ENCODE measurements at regions not wholly inside any gene's neighbourhood (a gene's known extent, or its start where the extent isn't known, plus 50 kb on each side); places are given as distances from the start of the nearest gene placed in this dataset.
"Not testable (repeated sequence)": the region's sequence is repeated elsewhere in the genome, so short reads cannot be mapped to it uniquely, and the experiment has no call there.

DNA sequence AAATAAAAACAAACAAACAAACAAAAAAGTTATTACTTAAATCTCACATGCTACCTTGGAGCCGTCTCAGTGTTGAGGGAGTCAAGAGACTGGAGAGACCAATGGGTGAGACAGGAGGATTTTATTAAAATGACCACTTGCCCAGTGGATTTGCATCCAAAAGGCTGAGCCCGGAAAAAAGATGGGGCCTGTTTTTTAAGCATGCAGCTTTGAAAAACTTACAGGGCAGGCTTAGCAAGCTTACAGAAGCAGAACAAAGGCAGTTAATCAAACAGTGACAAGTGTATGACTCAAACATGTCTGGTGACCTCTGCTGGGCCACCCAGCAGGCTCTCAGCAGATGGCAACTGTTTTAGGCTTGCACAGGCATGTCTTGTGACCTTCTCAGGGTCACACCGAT lies 82.5 kb downstream of the POTEH start:
- FAIRE-seq: not testable (repeated sequence)

DNA sequence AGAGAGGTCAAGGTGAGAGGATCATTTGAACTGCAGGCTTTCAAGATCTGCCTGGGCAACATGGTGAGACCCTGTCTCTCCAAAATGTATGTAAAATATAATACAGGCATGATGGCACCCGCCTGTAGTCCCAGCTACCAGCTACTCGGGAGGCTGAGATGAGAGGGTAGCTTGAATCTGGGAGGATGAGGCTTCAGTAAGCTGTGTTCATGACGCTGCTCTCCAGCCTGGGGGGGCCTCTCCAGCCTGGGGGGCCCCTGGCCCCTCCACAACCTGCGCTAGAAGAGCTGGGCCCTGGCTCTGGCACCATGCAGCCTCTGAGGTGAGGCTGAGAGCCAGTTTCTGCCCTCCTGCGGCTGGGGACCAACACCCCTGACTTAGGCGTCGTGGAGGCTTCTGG lies 85.3 kb downstream of the POTEH start:
- not testable (repeated sequence) for FAIRE-seq

DNA sequence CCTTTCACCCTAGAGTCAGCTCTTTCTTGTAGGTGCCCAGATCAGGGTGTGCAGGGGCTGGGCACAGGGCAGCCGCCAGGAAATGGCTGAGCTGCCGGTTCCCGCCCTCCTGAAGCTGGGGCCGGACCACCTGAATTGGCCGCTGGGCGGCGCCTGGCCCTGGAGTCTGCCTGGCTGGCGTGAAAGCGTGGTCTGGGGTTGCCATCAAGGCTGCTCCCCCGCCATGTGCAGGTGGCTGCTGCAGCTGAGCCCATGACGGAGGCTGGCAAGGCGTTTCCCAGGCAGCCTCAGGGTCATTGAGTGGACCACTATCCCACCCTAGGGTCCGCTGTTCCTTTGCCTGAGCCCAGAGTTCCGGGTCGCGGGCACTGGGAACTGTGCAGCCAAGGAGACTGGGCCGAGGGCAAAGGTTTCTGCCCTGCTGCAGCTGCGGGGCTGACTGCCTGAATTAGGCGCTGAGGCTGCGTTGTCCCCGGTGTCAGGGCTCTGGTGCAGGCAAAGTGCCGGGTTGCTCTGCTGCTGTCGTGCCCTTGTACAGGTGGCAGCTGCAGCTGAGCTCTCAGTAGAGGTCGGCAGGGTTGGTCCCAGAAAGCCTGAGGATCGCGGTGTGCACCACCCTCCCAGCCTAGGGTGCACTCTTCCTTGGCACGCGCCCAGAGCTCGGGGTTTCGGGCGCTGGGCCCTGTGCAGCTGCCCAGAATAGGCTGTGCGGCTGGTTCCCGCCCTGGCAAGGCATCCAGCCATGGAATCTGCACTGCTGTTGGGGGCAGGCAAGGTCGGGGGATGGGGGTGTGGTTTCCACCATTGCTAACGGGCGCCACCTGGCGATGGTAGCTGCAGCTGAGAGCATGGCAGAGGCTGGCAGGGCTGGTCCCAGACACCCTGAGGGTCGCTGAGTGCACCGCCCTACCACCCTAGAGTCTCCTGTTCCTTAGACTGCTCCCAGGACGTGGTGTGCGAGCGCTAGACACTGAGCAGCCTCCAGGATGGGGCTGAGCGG lies 86.1 kb downstream of the POTEH start:
- FAIRE-seq: not testable (repeated sequence)

DNA sequence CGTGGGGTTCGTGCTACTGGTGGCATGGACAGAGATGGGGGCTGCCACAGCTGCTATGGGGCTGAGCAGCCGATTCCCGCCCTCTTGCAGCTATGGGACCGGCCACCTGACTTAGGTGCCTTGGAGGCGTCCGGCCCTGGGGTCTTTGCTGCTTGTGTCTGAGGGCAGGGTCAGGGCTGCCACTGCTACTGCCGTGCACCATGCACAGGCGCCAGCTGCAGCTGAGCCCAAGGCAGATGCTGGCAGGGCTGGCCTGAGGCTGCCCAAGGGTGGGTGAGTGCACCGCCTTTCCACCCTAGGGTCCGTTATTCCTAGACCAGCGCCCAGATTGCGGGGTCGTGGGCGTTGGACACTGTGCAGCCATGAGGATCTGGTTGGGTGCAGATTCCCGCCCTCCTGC lies 86.9 kb downstream of the POTEH start:
- not testable (repeated sequence) for FAIRE-seq

DNA sequence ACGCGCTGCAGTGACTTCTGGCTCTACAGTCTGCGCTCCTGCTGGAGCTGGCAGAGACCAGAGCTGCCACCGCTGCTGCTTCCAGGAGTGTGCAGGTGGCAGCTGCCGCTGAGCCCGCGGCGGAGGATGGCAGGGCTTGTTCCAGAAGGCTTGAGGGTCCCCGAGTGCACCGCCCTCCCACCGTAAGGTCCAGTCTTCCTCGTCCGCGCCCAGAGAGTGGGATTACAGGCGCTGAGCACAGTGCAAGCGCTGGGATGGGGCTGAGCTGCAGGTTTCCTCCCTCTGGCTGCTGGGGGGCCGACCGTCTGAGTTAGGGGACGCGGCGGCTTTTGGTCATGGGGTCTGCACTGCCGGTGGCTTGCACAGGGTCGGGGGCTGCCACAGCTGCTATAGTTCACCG lies 87.3 kb downstream of the POTEH start:
- FAIRE-seq: not testable (repeated sequence)

DNA sequence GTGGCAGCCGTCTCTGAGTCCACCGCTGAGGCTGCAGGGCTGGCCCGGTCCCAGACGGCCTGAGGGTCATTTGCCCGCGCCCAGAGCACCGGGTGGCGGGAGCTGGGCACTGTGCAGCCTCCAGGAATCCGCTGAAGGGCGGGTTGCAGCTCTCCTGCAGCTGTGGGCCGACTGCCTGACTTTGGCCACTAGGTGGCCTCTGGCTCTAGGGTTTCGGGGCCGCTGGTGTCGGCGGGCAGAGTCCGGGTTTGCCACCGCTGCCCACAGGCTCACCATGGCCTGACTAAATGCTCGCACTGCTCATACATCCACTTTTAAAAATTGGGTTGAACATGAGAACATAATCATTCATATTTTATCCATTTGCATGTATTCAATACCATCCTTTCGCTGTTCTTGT lies 87.7 kb downstream of the POTEH start:
- not testable (repeated sequence) for FAIRE-seq

DNA sequence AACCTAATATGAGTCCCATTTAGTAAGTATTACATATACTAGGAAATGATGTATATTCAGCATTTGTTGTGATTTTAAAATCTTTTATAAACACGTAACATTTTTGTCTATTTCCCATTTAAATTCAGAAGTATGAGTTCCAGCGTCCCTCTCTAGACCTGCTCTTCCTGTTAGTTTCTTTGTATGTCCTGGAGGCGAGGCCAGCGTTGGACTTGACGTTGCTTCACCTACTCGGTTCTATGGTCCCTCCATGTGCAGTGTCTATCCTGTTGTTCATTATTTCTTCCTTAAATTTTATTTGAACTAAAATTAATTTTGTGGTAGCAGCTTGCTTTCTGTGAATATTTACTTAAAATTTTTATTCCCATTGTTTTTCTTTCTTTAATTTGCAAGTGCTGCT lies 88.5 kb downstream of the POTEH start:
- not testable (repeated sequence) for FAIRE-seq

DNA sequence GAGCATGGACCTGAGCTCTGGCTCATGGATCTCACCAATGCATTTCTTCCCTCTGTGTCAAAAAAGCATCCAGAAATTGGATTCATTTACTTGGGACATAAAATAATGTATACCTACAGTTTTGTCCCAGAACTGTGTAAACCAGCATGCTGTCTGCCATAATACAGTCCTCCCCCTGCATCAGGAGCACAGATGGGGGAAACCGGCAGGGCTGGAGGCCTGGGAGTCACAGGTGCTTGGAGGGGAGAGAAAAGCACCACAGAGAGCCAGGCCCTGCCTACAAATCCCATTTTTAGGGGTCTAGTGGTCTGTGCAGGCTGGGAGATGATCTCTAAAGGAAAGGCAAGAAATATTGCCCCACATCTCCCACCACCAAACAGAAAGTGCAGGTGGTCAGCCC lies 91.8 kb downstream of the POTEH start:
- FAIRE-seq: not testable (repeated sequence)

DNA sequence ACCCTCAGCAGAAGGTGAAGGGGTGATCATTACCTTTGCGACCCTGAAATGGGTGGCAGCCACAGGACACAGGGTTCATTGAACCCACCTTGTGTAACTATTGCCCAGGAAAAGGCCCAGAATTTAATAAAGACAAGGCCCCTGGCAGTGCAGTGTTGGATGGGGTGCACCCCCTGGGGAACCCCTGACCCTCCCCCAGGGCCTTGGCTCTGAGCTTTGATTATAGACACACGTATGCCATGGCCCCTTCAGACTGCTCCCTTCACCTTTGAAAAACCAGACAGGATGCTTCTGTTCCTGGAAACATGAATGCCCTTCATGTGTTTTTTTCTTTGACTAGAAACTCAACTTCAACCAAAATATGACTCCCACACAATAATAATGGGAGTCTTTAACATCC lies 93.1 kb downstream of the POTEH start:
- FAIRE-seq: not testable (repeated sequence)

DNA sequence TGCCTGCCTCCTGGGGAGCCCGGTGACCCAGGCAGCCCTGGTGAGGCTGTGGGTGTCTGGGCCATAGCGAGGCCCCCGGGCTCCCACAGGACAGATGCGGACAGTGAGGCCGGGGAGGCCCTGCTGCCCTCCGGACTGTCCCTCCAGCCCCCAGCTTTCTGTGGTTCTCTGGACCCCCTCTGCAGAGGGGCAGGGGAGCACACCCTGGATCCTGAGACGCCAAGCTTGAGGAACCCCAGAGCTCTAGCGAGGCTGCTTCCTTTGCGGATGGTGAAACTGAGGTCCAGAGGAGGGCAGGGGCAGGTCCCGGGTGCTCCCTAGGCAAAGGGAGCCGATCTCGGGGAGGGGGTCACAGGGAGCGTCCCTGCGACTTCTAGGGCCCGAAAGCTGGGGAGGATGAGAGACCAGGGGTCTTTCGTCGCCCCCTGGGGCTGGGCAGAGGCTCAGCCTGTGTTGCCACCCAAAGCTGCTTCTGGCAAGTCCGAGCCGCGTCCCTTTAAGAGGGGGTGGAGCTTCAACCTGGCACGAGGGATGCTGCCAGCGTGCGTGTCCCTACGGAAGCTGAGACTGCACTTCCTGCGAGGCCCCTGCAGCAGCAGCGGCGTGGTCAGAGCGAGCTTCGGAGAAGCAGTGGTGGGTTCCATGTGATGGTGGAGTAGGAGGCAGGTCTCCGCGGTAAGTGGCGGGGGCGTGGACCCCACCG lies 94.7 kb downstream of the POTEH start:
- not testable (repeated sequence) for FAIRE-seq

DNA sequence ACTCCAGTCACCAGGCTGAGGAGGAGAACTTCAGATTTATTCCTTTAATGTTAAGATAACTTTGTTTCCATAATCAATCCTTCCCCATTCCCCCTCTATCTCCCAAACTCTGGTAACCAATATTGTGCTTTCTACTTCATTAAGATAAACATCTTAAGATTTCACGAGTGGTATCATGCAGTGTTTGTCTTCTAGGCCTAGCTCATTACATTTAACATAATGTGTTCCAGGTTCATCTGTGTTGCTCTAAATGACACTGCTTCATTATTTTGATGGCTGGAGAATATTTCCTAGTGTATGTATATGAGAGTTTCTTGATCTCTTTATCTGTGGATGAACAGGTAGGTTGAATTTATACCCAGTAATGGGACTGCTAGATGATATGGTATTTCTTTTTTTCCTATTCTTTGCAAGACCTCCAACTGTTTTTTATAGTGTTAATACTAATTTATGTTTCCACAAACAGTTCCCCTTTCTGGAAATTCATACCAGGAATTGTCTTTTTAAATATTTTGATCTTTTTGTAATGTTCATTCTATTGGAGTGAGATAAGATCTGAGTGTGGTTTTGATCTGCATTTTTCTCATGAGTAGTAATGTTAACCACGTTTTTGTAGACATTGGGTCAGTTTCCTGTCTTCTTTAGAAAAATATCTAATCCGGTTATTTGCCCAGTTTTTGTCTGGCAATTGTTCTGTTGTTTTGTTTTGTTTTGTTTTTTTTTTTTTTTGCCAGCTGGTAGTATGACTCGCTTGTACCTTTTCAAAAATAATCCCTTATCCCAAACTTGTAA lies 97.3 kb downstream of the POTEH start:
- FAIRE-seq: peak; percentile 14

DNA sequence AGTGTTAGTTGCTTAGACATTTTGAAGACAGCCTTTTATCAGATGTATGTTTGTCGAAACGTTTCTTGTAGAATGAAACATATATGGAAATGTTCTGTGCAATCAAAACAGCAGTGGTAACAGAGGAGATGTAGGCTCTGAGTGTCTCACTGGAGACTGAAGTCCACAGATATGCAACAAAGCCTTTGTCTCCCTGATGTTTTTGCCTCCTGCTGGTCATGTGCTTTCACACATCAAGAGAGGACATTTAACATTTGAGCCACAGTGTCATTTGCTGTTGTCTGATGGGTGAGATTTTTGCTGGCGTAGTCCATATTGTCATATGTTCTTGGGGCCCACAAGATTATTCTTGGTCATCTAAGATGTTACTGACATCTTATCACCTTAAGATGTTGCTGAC lies 101.7 kb downstream of the POTEH start:
- FAIRE-seq: not testable (repeated sequence)

DNA sequence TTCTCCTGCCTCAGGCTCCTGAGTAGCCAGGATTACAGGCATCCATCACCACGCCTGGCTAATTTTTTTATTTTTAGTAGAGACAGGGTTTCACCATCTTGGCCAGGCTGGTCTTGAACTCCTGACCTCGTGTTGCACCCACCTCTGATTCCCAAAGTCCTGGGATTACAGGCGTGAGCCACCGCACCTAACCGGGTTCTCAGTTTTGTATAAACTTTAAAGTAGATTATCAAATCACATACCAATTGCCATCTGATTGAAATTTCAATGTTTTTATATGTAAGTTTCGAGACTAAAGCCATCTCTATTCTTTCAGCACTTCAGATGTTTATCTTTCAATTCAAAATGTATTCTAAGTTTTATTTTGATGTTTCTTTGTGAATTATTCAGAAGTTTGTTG lies 110.1 kb downstream of the POTEH start:
- FAIRE-seq: peak; percentile 18

DNA sequence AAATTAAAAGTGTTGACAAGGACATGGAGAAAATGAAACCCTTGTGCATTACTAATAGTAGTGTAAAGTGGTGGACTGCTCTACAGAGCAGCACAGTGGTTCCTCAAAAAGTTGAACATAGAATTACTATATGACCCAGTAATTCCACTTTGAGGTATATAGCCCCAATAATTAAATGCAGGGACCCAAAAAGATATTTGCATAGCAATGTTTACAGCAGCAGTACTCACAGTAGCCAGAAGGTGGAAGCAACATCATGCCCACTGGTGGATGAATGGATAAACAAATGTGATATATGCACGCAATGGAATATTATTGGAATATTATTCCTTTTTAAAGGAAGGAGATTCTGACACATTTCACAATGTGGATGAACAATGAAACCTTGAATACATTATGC lies 121.3 kb downstream of the POTEH start:
- FAIRE-seq: not testable (repeated sequence)

DNA sequence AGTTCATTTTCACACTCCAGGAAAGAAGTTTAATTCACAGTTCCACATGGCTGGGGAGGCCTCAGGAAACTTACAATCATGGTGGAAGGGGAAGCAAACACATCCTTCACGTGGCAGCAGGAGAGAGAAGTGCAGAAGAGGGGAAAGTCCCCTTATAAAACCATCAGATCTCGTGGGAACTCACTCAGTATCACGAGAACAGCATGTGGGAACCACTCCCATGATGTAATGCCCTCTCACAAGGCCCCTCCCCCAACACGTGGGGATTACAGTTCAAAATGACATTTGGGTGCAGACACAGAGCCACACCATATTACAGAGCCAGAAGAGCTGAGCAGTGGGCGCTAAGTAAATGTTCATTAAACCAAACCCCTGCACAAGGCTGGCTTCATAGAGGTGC lies 126.0 kb downstream of the POTEH start:
- not testable (repeated sequence) for FAIRE-seq

DNA sequence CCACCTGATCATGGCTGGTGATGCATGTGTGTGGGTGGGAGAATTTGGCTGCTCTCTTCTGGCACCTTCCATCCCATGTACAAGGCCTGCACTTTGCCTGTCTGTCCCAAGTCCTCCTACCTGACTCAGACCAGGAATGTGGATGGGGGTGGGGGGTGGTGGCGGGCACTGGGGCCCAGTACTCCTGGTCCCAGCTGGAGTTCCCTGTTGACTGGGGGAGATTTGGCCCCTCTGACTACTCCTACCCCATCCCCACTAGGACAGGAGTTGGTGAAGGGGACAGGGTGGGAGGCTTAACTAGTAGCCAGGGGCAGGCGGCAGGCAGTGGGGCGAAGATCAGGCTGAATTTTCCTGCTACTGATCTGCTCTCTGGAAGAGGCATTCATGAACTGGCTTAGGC lies 126.6 kb downstream of the POTEH start:
- FAIRE-seq: not testable (repeated sequence)

DNA sequence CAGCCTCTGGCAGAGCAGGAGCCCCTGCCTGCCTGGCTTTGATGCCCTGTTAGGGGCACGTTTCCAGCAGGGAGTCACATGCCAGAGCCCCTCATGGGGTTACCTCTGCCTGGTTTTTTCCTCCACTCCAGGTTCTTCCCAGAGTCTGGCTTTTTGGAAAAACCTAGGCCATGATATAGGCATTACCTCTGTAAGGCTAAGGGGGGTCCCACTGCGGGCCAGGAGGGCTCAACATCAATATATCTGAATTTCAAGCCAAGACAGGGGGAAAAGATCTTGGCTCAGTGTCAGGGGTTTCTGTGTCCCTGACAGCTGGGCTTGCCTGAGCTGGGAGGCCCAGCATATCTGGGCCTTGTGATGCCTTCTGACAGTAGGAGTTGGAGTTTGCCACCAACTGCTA lies 127.4 kb downstream of the POTEH start:
- FAIRE-seq: not testable (repeated sequence)

DNA sequence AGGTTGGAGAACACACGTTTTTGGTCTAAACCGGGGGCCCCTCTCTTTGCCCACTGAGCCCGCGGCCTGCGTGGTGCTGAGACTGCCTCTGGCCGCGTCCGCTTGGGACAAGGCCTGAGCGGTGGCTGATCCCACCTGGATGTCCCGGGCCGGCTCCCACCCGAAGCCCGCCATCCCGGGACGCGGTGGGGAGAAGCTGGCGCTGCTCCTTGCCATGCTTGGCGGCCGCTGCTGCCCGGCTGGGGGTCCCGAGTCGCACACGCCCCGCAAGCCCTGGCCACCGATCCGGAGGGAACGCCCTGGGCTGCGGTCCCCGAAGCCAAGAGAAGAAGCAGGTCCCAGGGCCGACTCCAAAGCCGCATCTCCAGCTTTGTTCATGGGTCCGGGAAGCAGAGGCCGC lies 130.1 kb downstream of the POTEH start:
- not testable (repeated sequence) for FAIRE-seq

DNA sequence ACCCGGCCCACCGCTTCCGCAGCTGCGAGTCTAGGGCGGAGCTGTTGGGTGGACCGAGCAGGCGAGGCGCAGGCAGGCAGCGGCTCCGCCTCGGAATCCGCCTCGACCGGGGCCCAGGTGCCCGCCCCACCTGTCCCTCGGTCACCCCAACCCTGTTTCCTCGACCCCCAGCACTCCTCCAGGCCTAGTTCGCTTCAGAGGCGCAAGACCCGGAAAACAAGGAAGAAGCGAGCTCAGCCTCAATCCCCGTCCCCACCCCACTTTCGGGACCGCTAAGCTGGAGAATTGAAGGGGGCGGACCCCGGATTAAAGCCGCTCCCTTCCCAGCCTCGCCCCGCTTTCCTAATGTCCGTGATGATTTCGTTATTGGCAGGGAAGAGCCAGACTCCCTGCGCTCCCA lies 131.3 kb downstream of the POTEH start:
- FAIRE-seq: not testable (repeated sequence)

DNA sequence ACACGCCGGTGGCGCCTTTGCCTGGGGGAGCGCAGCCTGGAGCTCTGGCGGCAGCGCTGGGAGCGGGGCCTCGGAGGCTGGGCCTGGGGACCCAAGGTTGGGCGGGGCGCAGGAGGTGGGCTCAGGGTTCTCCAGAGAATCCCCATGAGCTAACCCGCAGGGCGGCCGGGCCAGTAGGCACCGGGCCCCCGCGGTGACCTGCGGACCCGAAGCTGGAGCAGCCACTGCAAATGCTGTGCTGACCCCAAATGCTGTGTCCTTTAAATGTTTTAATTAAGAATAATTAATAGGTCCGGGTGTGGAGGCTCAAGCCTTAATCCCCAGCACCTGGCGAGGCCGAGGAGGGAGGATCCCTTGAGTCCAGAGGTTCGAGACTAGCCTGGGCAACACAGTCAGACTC lies 132.2 kb downstream of the POTEH start:
- not testable (repeated sequence) for FAIRE-seq

DNA sequence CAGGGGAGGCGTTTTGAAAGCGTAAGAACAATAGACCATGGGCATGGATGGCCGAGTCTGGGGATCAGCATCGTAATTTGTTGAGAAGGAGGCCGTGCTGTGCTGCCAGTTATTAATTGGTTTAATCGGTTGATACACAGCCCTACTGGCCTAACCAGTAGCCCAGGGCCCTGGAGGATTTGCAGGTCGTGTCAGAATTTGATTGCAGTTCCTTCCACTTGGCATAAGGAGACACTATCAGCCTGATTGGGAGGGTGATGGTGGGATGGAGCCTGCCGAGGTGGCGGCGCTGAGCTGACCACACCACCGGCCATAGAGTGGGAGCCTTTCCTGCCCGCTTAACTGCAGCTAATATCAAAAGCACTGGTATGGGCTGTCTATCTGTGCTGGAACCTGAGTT lies 133.4 kb downstream of the POTEH start:
- FAIRE-seq: not testable (repeated sequence)

DNA sequence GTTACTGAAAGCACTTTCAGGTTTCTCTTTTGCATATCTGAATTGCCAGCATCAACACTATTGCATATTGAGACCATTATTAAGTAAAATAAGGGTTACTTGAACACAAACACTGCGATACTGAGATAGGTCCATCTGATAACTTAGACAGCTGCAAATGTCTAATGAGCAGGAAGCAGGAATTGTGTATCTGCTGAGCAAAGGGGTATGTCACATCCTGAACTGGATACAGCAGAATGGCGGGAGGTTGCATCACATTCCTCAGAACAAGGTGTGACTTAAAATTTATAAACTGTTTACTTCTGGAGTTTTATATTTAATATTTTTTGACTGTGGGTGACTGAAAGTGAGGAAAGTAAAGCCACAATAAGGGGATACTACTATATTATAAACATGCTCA lies 142.4 kb downstream of the POTEH start:
- FAIRE-seq: not testable (repeated sequence)

DNA sequence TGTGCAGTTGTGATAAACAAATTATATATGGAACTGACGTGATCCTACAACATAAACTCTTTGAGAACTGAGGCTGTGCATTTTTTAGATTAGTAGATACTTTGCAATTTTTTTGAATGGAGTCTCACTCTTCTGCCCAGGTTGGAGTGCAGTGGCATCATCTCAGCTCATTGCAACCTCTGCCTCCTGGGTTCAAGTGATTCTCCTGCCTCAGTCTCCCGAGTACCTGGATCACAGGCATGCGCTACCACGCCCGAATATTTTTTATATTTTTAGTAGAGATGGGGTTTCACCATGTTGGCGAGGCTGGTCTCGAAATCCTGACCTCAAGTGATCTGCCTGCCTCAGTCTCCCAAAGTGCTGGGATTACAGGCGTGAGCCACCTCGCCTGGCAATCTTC lies 145.9 kb downstream of the POTEH start:
- FAIRE-seq: not testable (repeated sequence)
